ENCODE measurements at regions not wholly inside any gene's neighbourhood (a gene's known extent, or its start where the extent isn't known, plus 50 kb on each side); places are given as distances from the start of the nearest gene placed in this dataset.
"Not testable (repeated sequence)": the region's sequence is repeated elsewhere in the genome, so short reads cannot be mapped to it uniquely, and the experiment has no call there.

GRCh38 chr4:170226288-170226687 is 136.5 kb upstream of the AADAT start:
- Histone ChIP-seq H3K9me3 (ENCODE audit: control insufficient read depth, low read depth, low read length) (peaks cover 4% of the 10 kb centered on the region), H3K36me3 (ENCODE audit: control insufficient read depth, low read depth, low read length) (no peaks in the 10 kb centered on the region), H3K4me3 (ENCODE audit: low read length) (no peak overlapping the region), H3K4me1 (ENCODE audit: control insufficient read depth, low read depth, low read length) (peaks cover 10% of the 10 kb centered on the region), H3K27me3 (ENCODE audit: control insufficient read depth, insufficient read depth, low read length) (no peaks in the 10 kb centered on the region), H3K27ac (ENCODE audit: low read length) (no peak overlapping the region), H3K9ac (ENCODE audit: low read length) (no peak overlapping the region)

DNA sequence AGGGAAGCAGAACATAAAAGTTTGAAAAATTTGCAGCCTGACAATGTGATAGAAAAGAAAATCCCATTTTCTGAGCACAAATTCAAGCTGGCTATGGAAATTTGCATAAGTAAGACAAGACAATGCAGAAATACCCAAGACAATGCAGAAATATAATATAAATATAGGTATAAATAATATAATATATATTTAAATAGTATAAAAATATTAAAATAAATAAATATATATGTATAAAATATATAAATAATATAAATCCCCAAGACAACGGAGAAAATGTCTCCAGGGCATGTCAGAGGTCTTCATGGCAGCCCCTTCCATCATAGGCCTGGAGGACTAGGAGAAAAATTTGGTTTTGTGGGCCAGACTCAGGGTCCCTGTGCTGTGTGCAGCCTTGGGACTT is 125.0 kb upstream of the AADAT start:
- Histone ChIP-seq H3K4me3 (ENCODE audit: low read length) (no peak overlapping the region), H3K27ac (ENCODE audit: low read length) (no peak overlapping the region), H3K27me3 (ENCODE audit: control insufficient read depth, insufficient read depth, low read length) (no peaks in the 10 kb centered on the region), H3K4me1 (ENCODE audit: control insufficient read depth, low read depth, low read length) (no peaks in the 10 kb centered on the region), H3K9me3 (ENCODE audit: control insufficient read depth, low read depth, low read length) (peaks cover 12% of the 10 kb centered on the region), H3K36me3 (ENCODE audit: control insufficient read depth, low read depth, low read length) (no peaks in the 10 kb centered on the region), H3K9ac (ENCODE audit: low read length) (no peak overlapping the region)

DNA sequence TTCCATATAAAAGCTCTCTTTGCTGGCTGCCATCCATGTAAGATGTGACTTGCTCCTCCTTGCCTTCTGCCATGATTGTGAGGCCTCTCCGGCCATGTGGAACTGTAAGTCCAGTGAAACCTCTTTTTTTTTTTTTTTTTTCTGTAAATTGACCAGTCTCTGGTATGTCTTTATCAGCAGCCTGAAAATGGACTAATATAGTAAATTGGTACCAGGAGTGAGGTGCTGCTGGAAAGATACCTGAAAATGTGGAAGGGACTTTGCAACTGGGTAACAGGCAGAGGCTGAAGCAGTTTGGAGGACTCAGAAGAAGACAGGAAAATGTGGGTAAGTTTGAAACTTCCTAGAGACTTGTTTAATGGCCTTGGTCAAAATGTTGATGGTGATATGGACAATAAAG is 124.3 kb upstream of the AADAT start:
- Histone ChIP-seq H3K4me1 (ENCODE audit: control insufficient read depth, low read depth, low read length) (no peaks in the 10 kb centered on the region), H3K36me3 (ENCODE audit: control insufficient read depth, low read depth, low read length) (no peaks in the 10 kb centered on the region), H3K9ac (ENCODE audit: low read length) (no peak overlapping the region), H3K4me3 (ENCODE audit: low read length) (no peak overlapping the region), H3K9me3 (ENCODE audit: control insufficient read depth, low read depth, low read length) (peaks cover 12% of the 10 kb centered on the region), H3K27me3 (ENCODE audit: control insufficient read depth, insufficient read depth, low read length) (no peaks in the 10 kb centered on the region), H3K27ac (ENCODE audit: low read length) (no peak overlapping the region)

DNA sequence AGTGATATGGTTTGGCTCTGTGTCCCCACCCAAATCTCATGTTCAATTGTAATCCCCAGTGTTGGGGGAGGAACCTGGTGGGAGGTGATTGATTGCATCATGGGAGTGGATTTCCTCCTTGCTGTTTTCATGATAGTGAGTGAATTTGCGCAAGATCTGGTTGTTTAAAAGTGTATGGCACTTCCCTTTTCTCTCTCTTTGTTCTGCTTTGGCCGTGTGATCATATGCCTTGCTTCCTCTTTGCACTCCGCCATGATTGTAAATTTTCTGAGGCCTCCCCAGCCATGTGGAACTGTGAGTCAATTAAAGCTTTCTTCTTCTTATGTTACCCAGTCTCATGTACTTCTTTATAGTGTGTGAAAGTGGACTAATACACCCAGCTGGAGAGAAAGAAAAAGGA is 113.0 kb upstream of the AADAT start:
- H3K4me3 ChIP-seq (ENCODE audit: low read length), result no peak overlapping the region
- H3K36me3 ChIP-seq (ENCODE audit: control insufficient read depth, low read depth, low read length), result no peaks in the 10 kb centered on the region
- no peaks in the 10 kb centered on the region for H3K27me3 ChIP-seq (ENCODE audit: control insufficient read depth, insufficient read depth, low read length)
- no peak overlapping the region for H3K27ac ChIP-seq (ENCODE audit: low read length)
- H3K4me1 ChIP-seq (ENCODE audit: control insufficient read depth, low read depth, low read length), result no peaks in the 10 kb centered on the region
- no peaks in the 10 kb centered on the region for H3K9me3 ChIP-seq (ENCODE audit: control insufficient read depth, low read depth, low read length)
- H3K9ac ChIP-seq (ENCODE audit: low read length), result no peak overlapping the region

DNA sequence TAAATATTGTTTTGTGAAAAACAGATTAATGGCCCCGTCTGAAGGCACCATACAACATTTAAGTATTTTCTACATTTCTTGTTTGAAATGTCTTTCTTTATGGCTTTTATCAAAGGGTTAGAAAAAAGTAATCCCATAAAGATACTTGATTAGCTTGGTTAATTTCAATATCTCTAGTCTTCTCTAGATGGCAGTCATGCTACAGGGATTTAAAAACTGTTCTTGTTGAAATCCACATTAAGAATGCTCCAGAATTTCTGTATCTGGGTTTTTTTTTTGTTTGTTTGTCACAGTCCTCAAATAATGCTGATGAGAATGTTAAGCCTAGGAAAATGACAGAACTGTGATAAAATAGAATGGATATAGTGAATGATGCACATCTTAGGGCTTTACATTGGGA is 109.0 kb upstream of the AADAT start:
- no peaks in the 10 kb centered on the region for H3K9me3 ChIP-seq (ENCODE audit: control insufficient read depth, low read depth, low read length)
- H3K4me1 ChIP-seq (ENCODE audit: control insufficient read depth, low read depth, low read length), result no peaks in the 10 kb centered on the region
- H3K36me3 ChIP-seq (ENCODE audit: control insufficient read depth, low read depth, low read length), result no peaks in the 10 kb centered on the region
- no peaks in the 10 kb centered on the region for H3K27me3 ChIP-seq (ENCODE audit: control insufficient read depth, insufficient read depth, low read length)
- no peak overlapping the region for H3K9ac ChIP-seq (ENCODE audit: low read length)
- no peak overlapping the region for H3K27ac ChIP-seq (ENCODE audit: low read length)
- no peak overlapping the region for H3K4me3 ChIP-seq (ENCODE audit: low read length)

DNA sequence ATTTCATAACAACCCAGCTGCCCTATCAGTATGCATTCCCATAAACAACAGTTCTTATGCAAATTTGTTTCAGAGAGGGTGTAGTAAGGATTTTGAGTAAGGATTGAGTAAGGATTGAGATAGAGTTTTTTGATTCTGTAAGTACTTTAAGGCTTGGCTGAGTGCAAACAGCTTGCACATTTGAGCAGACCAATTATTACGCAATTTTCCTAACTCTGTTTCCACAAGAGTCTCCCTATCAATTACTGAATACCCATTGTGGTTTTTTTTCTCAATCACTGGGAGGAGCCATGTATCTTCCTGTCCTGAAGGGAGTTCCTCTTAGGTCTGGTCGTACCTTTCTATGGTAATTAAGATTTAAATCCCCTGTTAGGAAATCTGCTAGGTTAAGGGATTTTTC is 105.0 kb upstream of the AADAT start:
- H3K9me3 ChIP-seq (ENCODE audit: control insufficient read depth, low read depth, low read length); H3K9ac ChIP-seq (ENCODE audit: low read length); H3K4me1 ChIP-seq (ENCODE audit: control insufficient read depth, low read depth, low read length); H3K36me3 ChIP-seq (ENCODE audit: control insufficient read depth, low read depth, low read length); H3K27me3 ChIP-seq (ENCODE audit: control insufficient read depth, insufficient read depth, low read length); H3K27ac ChIP-seq (ENCODE audit: low read length); H3K4me3 ChIP-seq (ENCODE audit: low read length): not testable (repeated sequence)

DNA sequence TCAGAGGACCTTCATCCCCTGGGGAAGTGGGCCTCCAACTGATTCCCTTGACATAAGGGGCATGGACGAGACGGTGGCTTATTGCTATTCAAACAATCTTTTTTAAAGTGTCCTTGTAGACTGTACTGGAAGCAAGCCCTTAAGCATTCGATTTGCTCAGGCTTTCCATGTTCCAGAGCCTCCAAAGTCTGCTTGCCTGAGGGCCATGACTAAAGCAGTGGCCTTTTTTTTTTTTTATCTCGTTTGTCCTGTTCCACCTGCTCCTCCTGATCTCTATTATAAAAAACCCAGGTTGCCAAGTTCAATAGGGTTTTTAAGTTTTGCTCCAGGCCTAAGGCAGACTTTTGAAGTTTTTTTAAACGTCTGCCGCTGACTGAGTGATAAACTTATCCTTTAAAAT is 103.7 kb upstream of the AADAT start:
- Histone ChIP-seq H3K27me3 (ENCODE audit: control insufficient read depth, insufficient read depth, low read length) (no peaks in the 10 kb centered on the region), H3K27ac (ENCODE audit: low read length) (no peak overlapping the region), H3K4me3 (ENCODE audit: low read length) (no peak overlapping the region), H3K9me3 (ENCODE audit: control insufficient read depth, low read depth, low read length) (no peaks in the 10 kb centered on the region), H3K9ac (ENCODE audit: low read length) (no peak overlapping the region), H3K4me1 (ENCODE audit: control insufficient read depth, low read depth, low read length) (no peaks in the 10 kb centered on the region), H3K36me3 (ENCODE audit: control insufficient read depth, low read depth, low read length) (no peaks in the 10 kb centered on the region)

GRCh38 chr4:170190265-170190664 is 100.5 kb upstream of the AADAT start:
- no peaks in the 10 kb centered on the region for H3K9me3 ChIP-seq (ENCODE audit: control insufficient read depth, low read depth, low read length)
- no peaks in the 10 kb centered on the region for H3K27me3 ChIP-seq (ENCODE audit: control insufficient read depth, insufficient read depth, low read length)
- no peak overlapping the region for H3K4me3 ChIP-seq (ENCODE audit: low read length)
- H3K27ac ChIP-seq (ENCODE audit: low read length), result no peak overlapping the region
- no peaks in the 10 kb centered on the region for H3K36me3 ChIP-seq (ENCODE audit: control insufficient read depth, low read depth, low read length)
- H3K4me1 ChIP-seq (ENCODE audit: control insufficient read depth, low read depth, low read length), result peaks cover 21% of the 10 kb centered on the region
- no peak overlapping the region for H3K9ac ChIP-seq (ENCODE audit: low read length)

GRCh38 chr4:170170861-170171260 is 81.1 kb upstream of the AADAT start:
- Histone ChIP-seq H3K27ac (ENCODE audit: low read length) (no peak overlapping the region), H3K4me3 (ENCODE audit: low read length) (no peak overlapping the region), H3K36me3 (ENCODE audit: control insufficient read depth, low read depth, low read length) (no peaks in the 10 kb centered on the region), H3K9ac (ENCODE audit: low read length) (no peak overlapping the region), H3K9me3 (ENCODE audit: control insufficient read depth, low read depth, low read length) (peaks cover 2% of the 10 kb centered on the region), H3K27me3 (ENCODE audit: control insufficient read depth, insufficient read depth, low read length) (no peaks in the 10 kb centered on the region), H3K4me1 (ENCODE audit: control insufficient read depth, low read depth, low read length) (no peaks in the 10 kb centered on the region)

DNA sequence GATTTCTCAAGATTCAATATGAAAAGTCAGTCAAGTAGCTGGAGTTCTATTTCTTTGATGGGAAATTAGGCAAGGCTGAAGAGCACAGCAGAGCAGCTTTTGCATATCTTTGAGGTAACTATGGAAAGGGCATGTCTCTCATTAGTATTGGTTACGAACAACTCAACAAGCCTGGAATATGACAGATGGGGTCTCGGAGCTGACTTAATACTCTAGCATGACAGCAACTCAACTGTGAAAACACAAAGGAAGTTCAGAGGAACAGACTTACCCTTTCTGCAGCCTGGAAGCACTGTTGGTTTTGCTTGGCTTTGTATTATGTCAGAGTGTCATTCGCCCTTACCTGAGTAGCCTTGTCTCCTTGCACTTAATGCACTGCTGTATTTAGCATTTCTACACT is 79.9 kb upstream of the AADAT start:
- Histone ChIP-seq H3K27me3 (ENCODE audit: control insufficient read depth, insufficient read depth, low read length) (no peaks in the 10 kb centered on the region), H3K9me3 (ENCODE audit: control insufficient read depth, low read depth, low read length) (peaks cover 2% of the 10 kb centered on the region), H3K27ac (ENCODE audit: low read length) (no peak overlapping the region), H3K4me3 (ENCODE audit: low read length) (no peak overlapping the region), H3K36me3 (ENCODE audit: control insufficient read depth, low read depth, low read length) (no peaks in the 10 kb centered on the region), H3K4me1 (ENCODE audit: control insufficient read depth, low read depth, low read length) (no peaks in the 10 kb centered on the region), H3K9ac (ENCODE audit: low read length) (no peak overlapping the region)

- no peak overlapping the region for H3K27ac ChIP-seq (ENCODE audit: low read length)
- peaks cover 2% of the 10 kb centered on the region for H3K9me3 ChIP-seq (ENCODE audit: control insufficient read depth, low read depth, low read length)
- H3K4me1 ChIP-seq (ENCODE audit: control insufficient read depth, low read depth, low read length), result no peaks in the 10 kb centered on the region
- H3K9ac ChIP-seq (ENCODE audit: low read length), result no peak overlapping the region
- no peak overlapping the region for H3K4me3 ChIP-seq (ENCODE audit: low read length)
- H3K27me3 ChIP-seq (ENCODE audit: control insufficient read depth, insufficient read depth, low read length), result no peaks in the 10 kb centered on the region
- no peaks in the 10 kb centered on the region for H3K36me3 ChIP-seq (ENCODE audit: control insufficient read depth, low read depth, low read length)
Measured at GRCh38 chr4:170167678-170168077, 77.9 kb upstream of the AADAT start.

DNA sequence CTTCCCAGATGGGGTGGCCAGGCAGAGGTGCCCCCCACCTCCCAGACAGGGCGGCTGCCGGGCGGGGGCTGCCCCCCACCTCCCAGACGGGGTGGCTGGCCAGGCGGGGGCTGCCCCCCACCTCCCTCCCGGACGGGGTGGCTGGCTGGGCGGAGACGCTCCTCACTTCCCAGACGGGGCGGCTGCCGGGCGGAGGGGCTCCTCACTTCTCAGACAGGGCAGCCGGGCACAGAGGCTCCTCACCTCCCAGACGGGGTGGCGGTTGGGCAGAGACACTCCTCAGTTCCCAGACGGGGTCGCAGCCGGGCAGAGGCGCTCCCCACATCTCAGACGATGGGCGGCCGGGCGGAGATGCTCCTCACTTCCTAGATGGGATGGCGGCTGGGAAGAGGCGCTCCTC is 76.4 kb upstream of the AADAT start:
- H3K27me3 ChIP-seq (ENCODE audit: control insufficient read depth, insufficient read depth, low read length); H3K36me3 ChIP-seq (ENCODE audit: control insufficient read depth, low read depth, low read length); H3K4me3 ChIP-seq (ENCODE audit: low read length); H3K4me1 ChIP-seq (ENCODE audit: control insufficient read depth, low read depth, low read length); H3K9me3 ChIP-seq (ENCODE audit: control insufficient read depth, low read depth, low read length); H3K9ac ChIP-seq (ENCODE audit: low read length); H3K27ac ChIP-seq (ENCODE audit: low read length): not testable (repeated sequence)

- Histone ChIP-seq H3K9me3 (ENCODE audit: control insufficient read depth, low read depth, low read length) (no peaks in the 10 kb centered on the region), H3K4me3 (ENCODE audit: low read length) (no peak overlapping the region), H3K9ac (ENCODE audit: low read length) (no peak overlapping the region), H3K27me3 (ENCODE audit: control insufficient read depth, insufficient read depth, low read length) (no peaks in the 10 kb centered on the region), H3K4me1 (ENCODE audit: control insufficient read depth, low read depth, low read length) (no peaks in the 10 kb centered on the region), H3K27ac (ENCODE audit: low read length) (no peak overlapping the region), H3K36me3 (ENCODE audit: control insufficient read depth, low read depth, low read length) (no peaks in the 10 kb centered on the region)
Measured at GRCh38 chr4:170162416-170162815, 72.7 kb upstream of the AADAT start.

All from iPS-18a (cell line).